ENCODE measurements at regions not wholly inside any gene's neighbourhood (a gene's known extent, or its start where the extent isn't known, plus 50 kb on each side); places are given as distances from the start of the nearest gene placed in this dataset.

DNA sequence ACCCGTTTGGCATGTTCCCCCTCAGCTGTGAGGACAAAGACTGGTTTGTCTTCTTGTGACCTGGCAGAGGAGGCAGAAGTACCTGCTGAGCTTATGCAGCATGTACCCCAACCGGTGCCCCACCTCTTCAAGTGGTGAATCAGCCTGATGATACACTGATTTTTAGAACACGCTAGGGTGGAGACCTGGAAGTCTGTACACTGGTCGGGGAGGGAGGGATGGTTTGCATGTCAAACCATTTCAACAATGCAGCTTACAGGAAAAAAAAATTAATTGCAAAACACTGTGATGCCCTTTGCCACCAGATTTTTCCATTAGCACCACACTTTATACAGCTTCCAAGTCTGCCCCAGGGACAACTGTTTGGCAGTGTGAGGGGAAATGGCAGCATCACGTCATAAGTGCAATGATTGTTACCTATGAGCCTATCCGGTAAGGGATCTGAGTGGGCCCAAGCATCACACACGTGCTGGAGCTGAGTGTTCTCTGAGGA, 155.1 kb upstream of the DMRT1 start:
- Mint-ChIP-seq H3K4me1 (no peaks in the 10 kb centered on the region), H3K27me3 (no peaks in the 10 kb centered on the region), H3K27ac (no peak overlapping the region), H3K9me3 (no peaks in the 10 kb centered on the region), H3K4me3 (no peak overlapping the region), H3K36me3 (ENCODE audit: low read depth) (no peaks in the 10 kb centered on the region)
- ATAC-seq (replicated peaks), result no peak

DNA sequence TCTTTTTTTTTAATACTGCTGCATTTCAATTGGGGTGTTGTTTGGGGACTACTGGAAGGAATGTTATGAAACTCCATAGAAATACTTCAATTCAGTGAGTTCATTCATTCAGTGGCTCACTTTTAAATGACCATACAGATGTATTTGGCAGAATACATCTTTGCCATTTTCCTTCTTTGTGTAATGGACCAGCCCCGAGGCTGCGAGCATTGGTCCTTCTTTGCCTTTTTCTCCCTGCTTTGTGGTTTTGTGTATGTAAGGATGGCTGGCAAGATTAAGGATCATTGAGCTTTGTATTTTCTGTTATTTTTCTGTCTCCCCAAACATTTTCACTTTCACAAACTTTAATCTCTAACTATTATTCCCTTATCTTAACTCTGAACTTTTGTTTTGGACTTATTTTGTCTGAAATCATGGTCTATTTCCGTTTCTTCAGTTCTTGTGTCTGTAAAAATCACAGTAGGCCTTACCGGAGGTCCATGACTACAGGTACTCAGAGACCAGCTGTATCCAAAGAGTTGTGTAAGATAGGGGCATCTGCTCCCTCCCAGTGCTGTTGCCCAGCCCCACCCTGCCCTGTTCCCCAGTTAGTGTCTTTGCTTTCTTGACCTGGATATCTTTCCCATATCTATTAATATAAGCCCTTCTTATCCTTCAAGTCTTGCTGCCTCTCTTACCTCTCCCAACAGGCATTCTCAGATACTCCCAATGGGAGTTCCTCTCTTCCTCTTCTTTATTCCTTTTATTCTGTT, 154.3 kb upstream of the DMRT1 start:
- Mint-ChIP-seq H3K9me3 (no peaks in the 10 kb centered on the region), H3K36me3 (ENCODE audit: low read depth) (no peaks in the 10 kb centered on the region), H3K27ac (no peak overlapping the region), H3K4me1 (no peaks in the 10 kb centered on the region), H3K27me3 (no peaks in the 10 kb centered on the region), H3K4me3 (no peak overlapping the region)
- no peak for ATAC-seq (replicated peaks)

DNA sequence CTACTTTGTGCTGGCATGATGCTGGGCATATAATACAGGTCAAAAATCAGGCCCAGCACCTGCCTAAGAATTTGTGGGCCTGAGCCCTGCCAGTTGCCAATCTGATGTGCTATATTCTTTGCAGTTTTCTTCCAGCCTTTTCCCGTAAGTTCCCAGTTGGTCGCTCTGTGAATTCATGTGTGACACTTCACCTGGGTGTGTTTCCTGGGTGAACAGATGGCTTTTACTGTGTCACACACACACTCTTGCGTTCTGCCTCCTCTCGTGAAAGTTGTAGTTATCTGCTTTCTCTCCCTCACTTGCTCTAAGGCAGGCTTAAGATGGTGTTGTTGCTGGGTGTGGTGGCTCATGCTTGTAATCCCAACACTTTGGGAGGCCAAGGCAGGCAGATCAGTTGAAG, 153.5 kb upstream of the DMRT1 start:
- H3K36me3 Mint-ChIP-seq (ENCODE audit: low read depth), result no peaks in the 10 kb centered on the region
- no peak overlapping the region for H3K27ac Mint-ChIP-seq
- H3K9me3 Mint-ChIP-seq, result no peaks in the 10 kb centered on the region
- no peak for ATAC-seq (replicated peaks)
- H3K4me1 Mint-ChIP-seq, result no peaks in the 10 kb centered on the region
- no peak overlapping the region for H3K4me3 Mint-ChIP-seq
- no peaks in the 10 kb centered on the region for H3K27me3 Mint-ChIP-seq

DNA sequence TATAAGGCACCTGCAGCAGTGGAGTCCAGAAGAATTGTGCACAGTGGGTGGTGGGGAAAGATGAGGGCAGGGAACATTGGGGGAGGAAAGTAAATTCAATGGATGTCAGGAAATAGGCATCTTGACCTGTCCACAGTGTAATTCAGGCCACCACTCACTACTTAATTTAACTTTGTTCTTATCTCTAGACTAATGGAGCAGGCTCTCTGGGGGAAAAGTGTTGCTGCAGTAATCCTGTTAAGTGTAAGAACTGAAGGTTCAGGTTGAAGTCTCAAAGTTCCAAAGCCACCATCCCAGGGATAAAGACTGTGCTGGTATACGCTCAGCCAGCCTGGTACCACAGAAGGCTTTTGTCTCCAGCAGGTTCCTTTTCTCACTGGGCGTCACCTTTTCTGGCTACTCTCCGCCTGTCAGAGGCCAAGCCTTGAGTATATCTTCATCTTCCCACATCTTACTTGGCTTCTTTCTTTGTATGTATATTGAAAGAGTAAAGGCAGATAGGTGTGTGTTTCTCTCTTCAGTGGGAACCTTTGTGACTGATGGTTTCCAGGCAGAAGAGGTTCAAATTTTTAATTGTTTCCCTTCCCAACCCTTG, 150.9 kb upstream of the DMRT1 start:
- H3K4me1 Mint-ChIP-seq, result no peaks in the 10 kb centered on the region
- ATAC-seq (replicated peaks), result no peak

DNA sequence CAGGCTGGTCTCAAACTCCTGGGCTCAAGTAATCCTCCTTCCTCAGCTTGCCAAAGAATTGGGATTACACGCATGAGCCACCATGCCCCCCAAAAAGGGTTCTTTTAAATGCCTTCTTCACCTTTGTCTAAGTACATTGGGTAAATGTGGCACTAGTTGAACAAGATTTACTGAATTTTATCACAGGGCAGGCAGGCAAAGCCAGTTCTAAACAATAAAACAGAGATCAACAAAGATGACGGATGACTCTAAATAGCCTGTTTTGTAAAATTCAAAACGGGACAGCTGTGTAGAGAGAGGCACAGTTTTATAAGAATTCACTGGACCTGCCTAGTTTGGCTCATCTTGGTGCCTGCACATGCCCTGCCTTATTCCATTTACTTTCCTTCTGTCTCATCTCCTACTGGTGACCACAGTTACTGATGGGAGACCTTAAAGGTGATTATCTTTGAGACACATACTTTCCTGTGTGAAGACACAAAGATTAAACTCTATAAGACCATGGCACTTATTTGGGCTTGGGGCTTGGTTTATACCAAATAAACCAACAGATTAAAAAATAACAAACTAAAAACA, 149.6 kb upstream of the DMRT1 start:
- no peaks in the 10 kb centered on the region for H3K36me3 Mint-ChIP-seq (ENCODE audit: low read depth)
- no peak overlapping the region for H3K27ac Mint-ChIP-seq
- no peaks in the 10 kb centered on the region for H3K4me1 Mint-ChIP-seq
- H3K27me3 Mint-ChIP-seq, result no peaks in the 10 kb centered on the region
- ATAC-seq (replicated peaks), result no peak
- H3K9me3 Mint-ChIP-seq, result no peaks in the 10 kb centered on the region
- H3K4me3 Mint-ChIP-seq, result no peak overlapping the region

More for the DNA sequence above, 150.9 kb upstream of the DMRT1 start:
- Mint-ChIP-seq H3K9me3 (no peaks in the 10 kb centered on the region), H3K36me3 (ENCODE audit: low read depth) (no peaks in the 10 kb centered on the region), H3K4me3 (no peak overlapping the region), H3K27me3 (no peaks in the 10 kb centered on the region), H3K27ac (no peak overlapping the region)

DNA sequence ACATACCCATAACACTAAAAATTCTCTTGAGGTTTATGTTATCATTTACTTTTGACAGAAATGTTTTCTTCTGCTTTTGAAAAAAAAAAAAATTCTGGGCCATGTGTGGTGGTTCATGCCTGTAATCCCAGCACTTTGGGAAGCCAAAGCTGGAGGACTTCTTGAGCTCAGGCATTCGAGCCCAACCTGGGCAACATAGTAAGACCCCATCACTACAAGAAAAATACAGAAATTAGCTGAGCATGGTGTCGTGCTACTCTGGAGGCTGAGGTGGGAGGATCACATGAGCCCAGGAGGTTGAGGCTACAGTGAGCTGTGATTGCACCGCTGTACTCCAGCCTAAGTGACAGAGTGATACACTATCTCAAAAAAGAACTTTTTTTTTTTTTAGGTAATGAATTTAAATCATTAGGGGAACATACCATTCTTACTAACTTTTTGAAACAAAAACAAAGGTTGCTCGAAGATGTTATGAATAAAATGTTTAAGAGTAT, 148.8 kb upstream of the DMRT1 start:
- ATAC-seq (replicated peaks), result no peak
- Mint-ChIP-seq H3K36me3 (ENCODE audit: low read depth) (no peaks in the 10 kb centered on the region), H3K27me3 (no peaks in the 10 kb centered on the region), H3K9me3 (no peaks in the 10 kb centered on the region), H3K27ac (no peak overlapping the region), H3K4me1 (no peaks in the 10 kb centered on the region), H3K4me3 (no peak overlapping the region)

DNA sequence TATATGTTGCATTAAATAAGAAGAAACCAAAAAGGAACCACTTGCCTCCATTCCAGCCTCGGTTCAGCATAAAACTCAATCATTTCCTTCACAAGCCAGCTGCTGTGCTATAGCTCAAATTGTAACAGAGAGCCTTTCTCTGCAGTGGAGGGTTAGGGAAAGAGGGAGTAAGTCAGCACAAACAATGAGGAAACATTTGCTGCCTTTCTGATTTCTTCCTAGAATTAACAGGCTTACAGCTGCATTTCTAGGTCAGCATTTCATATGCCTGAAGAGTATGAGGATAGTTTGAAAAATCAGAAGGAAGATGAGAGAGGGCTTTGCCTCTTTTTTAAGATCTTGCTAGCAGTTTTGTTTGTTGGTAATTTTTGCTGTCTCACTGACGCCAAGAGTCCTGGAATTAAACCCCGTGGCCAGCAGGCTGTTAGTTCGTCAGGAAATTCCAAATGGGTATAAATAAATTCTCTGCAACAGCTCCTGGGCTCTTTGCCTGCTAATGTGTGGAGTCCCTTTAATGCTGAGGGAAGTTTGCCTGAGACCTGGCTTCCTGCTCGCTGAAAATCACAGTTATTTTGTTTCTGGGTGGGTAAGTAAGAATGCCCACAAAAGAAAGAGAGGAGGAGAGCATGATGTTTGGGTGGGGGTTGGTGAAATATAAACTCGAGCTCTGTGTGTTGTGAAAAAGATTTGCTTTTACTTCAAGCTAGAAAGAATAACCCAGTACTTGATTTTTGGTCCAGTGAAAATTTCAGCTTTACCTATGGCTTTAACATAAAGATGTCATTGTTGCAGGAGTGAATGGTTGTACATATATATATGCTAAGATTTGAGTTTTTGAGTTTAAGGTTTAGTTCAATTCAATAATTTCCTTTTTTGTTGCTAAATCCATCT, 148.1 kb upstream of the DMRT1 start:
- H3K27me3 Mint-ChIP-seq, result no peaks in the 10 kb centered on the region
- no peak overlapping the region for H3K27ac Mint-ChIP-seq
- H3K9me3 Mint-ChIP-seq, result no peaks in the 10 kb centered on the region
- no peaks in the 10 kb centered on the region for H3K36me3 Mint-ChIP-seq (ENCODE audit: low read depth)
- no peak overlapping the region for H3K4me3 Mint-ChIP-seq
- H3K4me1 Mint-ChIP-seq, result no peaks in the 10 kb centered on the region
- no peak for ATAC-seq (replicated peaks)

DNA sequence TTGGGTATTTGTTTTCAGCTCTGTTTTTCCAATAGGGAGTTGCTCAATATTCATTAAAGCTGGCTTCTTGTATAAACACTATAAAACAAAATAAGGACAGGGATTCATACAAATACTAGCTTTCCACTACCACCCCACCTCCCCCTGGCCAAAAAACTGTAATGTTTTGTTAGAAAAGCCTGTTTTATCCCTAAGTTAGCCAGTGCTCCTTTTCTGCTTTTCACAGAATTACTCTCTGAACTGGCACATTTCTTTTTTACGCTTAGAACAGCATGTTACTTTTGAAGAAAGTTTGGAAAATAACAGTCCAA, 147.4 kb upstream of the DMRT1 start:
- no peaks in the 10 kb centered on the region for H3K36me3 Mint-ChIP-seq (ENCODE audit: low read depth)
- no peak for ATAC-seq (replicated peaks)

DNA sequence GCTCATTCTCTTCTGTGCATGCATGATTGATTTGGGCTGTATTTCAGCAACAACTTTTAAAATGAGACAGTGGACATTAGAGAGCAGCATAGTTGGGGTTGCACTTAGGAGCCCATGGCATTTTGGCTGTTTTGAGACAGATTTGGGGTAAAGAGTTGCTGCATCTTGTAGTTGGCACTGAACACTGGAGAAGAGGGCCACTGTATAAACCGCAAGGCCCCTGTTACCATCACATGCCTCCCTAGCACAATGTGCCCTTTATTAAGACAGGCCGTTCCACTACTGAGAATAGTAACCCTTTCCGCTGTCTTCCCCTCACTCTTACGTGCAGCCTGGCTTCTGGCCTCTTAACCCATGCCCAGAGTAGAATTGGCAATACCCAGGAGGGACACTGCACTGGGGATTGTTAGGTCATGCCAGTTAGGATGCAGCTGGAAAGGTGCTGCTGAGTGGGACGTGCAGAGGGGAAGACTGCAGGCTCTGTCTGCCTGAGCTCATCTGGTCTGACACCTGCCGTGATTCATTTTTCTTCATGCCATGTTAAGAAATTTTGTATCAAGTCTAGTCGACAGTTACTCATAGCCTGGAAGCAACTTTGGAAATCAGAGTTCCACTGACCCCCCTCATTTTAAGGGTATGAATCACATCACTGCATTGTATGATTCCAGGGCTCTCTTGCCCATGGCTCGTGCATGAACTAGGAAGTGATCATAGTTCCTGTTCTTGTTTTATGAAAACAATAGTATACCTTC, 146.9 kb upstream of the DMRT1 start:
- no peak for ATAC-seq (replicated peaks)
- no peak overlapping the region for H3K4me3 Mint-ChIP-seq
- H3K27me3 Mint-ChIP-seq, result no peaks in the 10 kb centered on the region
- no peak overlapping the region for H3K27ac Mint-ChIP-seq
- H3K4me1 Mint-ChIP-seq, result no peaks in the 10 kb centered on the region
- H3K9me3 Mint-ChIP-seq, result no peaks in the 10 kb centered on the region
- no peaks in the 10 kb centered on the region for H3K36me3 Mint-ChIP-seq (ENCODE audit: low read depth)

More for the DNA sequence above, 147.4 kb upstream of the DMRT1 start:
- H3K27ac Mint-ChIP-seq, result no peak overlapping the region
- H3K4me3 Mint-ChIP-seq, result no peak overlapping the region
- no peaks in the 10 kb centered on the region for H3K4me1 Mint-ChIP-seq
- no peaks in the 10 kb centered on the region for H3K9me3 Mint-ChIP-seq
- no peaks in the 10 kb centered on the region for H3K27me3 Mint-ChIP-seq

DNA sequence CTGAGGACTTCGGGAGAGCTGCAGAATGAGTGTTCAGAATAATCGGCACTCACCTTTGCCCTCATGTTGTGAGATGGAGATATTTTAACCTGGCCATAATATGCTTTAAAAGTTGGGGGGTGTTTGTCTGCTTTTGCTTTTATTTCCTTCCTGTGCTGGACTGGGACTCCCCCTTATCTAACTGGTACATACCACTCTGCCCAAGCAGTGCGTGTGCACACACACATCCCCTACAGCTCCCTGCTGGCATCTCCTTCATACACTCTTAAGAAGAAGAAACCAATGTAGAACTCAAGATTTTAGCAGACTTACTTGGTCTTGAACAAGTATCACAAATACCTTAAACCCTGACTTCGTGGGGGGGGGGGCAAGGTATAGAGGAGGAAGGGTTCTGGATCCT, 146.2 kb upstream of the DMRT1 start:
- H3K27ac Mint-ChIP-seq, result no peak overlapping the region
- no peaks in the 10 kb centered on the region for H3K9me3 Mint-ChIP-seq
- ATAC-seq (replicated peaks), result no peak
- no peaks in the 10 kb centered on the region for H3K4me1 Mint-ChIP-seq
- H3K36me3 Mint-ChIP-seq (ENCODE audit: low read depth), result no peaks in the 10 kb centered on the region
- H3K4me3 Mint-ChIP-seq, result no peak overlapping the region
- no peaks in the 10 kb centered on the region for H3K27me3 Mint-ChIP-seq

DNA sequence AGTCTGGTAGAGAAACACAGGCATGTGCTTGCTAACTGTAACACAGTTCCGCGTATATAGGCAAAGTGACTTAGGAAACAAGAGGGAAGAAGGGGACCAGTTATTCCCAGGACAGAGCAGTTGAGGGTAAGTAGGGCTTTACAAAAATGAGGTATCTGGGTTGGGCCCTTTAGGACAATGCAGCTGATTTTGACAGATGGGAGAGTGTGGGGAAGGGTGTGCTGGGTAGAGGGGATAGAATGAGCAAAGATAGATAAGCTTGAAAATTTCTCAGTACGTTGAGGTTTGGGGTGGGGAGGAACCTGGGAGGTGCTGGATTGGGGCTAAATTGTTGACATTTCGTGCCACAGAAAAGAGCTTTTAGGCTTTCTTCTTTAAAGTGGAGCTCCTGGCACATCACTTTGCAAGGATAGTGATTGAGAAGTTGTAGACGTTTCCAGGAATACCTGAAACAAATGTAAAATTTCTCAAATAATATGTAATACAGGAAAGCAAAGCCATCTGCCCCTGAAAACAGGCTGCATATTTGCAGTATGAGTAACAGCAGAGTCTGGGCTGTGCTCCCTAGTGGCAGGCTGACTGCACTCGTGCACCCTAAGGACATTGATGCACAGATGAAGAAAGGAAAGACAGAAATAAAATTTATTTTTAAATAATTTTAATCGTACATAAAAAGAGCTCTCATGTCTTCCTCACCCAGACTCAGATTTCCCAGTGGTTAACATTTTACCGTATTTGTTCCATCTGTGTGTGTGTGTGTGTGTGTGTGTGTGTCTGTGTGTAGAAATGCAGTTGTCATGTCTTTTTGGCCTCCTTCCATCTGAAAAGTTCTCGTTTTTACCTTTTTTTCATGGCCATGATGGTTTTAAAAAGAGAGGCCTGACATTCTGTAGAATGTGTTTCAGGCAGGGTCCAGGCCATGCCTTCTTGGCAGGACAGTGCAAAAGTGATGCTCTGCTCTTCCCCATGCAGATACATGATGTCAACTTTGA, 144.9 kb upstream of the DMRT1 start:
- H3K4me1 Mint-ChIP-seq, result no peaks in the 10 kb centered on the region
- H3K9me3 Mint-ChIP-seq, result no peaks in the 10 kb centered on the region
- no peaks in the 10 kb centered on the region for H3K36me3 Mint-ChIP-seq (ENCODE audit: low read depth)
- no peak overlapping the region for H3K4me3 Mint-ChIP-seq
- no peaks in the 10 kb centered on the region for H3K27me3 Mint-ChIP-seq
- H3K27ac Mint-ChIP-seq, result no peak overlapping the region
- ATAC-seq (replicated peaks), result no peak

DNA sequence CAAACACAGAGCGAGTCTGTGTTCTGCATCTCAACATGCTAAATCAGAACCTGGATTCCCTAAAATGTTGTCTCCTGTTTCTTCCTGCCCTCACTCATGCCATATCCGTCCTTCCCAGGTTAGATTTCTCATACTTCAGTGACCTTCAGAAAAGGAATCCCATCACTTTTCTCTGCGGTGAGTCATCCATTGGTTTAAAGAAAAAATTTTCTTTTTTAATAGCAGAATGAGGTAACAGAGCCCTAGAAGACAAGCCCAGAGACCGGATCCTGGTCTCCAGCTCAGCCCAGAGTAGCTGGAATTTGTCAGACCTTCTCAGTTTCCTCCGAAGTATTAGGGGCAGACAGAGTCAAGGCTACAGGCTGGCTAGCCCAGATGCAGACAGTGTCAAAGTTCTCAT, 143.2 kb upstream of the DMRT1 start:
- no peaks in the 10 kb centered on the region for H3K4me1 Mint-ChIP-seq
- peaks cover 7% of the 10 kb centered on the region for H3K27me3 Mint-ChIP-seq
- H3K4me3 Mint-ChIP-seq, result no peak overlapping the region
- H3K9me3 Mint-ChIP-seq, result no peaks in the 10 kb centered on the region
- no peak for ATAC-seq (replicated peaks)
- H3K27ac Mint-ChIP-seq, result no peak overlapping the region
- no peaks in the 10 kb centered on the region for H3K36me3 Mint-ChIP-seq (ENCODE audit: low read depth)

DNA sequence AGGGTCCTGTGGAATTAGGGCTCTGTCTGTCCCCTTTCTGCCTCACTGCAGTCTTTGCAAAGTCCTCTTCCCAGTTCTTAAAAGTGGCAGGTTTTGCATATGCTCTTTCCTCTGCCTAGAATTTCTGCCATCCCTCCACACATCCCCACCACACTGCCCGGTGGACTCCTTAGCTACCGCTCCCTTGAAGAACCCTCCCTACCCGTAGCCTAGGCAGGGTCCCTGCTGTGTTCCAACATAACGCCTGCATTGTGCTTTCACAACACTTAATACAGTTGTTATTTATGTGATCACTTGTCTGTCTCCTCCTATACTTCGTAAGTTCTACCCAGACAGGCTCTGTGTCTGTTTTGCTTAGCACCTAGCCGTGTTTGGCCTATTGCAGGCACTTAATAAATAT, 142.5 kb upstream of the DMRT1 start:
- Mint-ChIP-seq H3K9me3 (no peaks in the 10 kb centered on the region), H3K27me3 (peaks cover 7% of the 10 kb centered on the region), H3K27ac (no peak overlapping the region), H3K36me3 (ENCODE audit: low read depth) (no peaks in the 10 kb centered on the region), H3K4me3 (no peak overlapping the region), H3K4me1 (no peaks in the 10 kb centered on the region)
- no peak for ATAC-seq (replicated peaks)

Measured in activated T-helper 17 cell treated with anti-CD3 and anti-CD28 coated beads, Interleukin-2, amount 50 U/mL, for 72 hours (primary cell).